Fibroblast of the aortic adventitia (primary cell): ENCODE measurements at regions not wholly inside any gene's neighbourhood (a gene's known extent, or its start where the extent isn't known, plus 50 kb on each side); places are given as distances from the start of the nearest gene placed in this dataset.

ENCODE experiments used
- DNase-seq: peaks from one replicate; pipeline ENCODE4 v3.0.0-alpha.2; 2010; ENCODE audit warnings: low read depth
- H3K4me3 ChIP-seq: 2 replicates; pipeline ENCODE4 v1.5.1; 2011; ENCODE audit warnings: low read depth, mild to moderate bottlenecking, control low read depth, low read length, moderate library complexity
- TF ChIP-seq, protein P1 (sequence below): IDR thresholded peaks from 2 replicates; pipeline ENCODE4 v1.5.1; 2011; ENCODE audit warnings: mild to moderate bottlenecking, low read length, control low read depth, inconsistent platforms; ENCODE audit not compliant: insufficient read depth

DNA sequence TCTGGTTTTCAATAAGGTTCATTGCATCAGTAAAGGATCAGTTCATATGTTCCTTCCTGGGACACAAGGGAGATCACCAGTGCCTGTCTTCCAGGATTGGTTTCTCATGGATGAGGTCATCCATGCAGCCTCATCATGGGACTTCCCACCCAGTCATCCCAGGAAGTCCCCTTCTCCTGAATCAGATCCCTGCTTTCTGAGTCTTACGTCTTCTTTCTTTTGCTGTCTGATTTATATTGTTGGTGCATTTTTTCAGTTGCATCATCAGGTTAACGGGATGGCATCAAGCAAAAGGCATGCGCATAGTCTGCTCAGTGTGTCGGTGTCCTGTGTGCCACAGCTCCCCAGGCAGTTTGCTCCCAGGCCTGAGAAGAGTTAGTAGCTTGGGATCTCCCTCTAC, 105.9 kb downstream of the SOX11 start:
- TF ChIP-seq, protein P1, sequence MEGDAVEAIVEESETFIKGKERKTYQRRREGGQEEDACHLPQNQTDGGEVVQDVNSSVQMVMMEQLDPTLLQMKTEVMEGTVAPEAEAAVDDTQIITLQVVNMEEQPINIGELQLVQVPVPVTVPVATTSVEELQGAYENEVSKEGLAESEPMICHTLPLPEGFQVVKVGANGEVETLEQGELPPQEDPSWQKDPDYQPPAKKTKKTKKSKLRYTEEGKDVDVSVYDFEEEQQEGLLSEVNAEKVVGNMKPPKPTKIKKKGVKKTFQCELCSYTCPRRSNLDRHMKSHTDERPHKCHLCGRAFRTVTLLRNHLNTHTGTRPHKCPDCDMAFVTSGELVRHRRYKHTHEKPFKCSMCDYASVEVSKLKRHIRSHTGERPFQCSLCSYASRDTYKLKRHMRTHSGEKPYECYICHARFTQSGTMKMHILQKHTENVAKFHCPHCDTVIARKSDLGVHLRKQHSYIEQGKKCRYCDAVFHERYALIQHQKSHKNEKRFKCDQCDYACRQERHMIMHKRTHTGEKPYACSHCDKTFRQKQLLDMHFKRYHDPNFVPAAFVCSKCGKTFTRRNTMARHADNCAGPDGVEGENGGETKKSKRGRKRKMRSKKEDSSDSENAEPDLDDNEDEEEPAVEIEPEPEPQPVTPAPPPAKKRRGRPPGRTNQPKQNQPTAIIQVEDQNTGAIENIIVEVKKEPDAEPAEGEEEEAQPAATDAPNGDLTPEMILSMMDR = no peak
- no peak overlapping the region for H3K4me3 ChIP-seq
- DNase-seq = no peak

DNA sequence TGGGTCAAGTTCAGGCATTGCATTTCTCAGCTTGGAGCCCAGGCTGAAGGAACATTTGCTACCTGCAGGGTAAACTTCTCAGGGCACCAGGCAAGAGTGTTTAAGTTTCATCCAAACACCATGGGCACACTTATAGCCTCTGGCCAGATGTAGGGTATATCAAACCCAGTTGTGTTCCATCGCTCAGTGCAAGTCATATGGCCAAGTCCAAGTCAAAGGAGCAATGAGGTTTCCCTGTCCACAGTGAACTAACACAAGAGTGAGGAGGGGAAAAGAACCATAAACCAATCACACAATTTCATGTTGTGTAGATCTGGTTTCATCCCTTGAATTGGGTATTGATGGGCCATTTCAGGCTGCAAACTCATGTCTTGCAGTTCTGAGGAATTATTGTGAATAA, 107.2 kb downstream of the SOX11 start:
- DNase-seq = no peak
- TF ChIP-seq, protein P1 = no peak
- H3K4me3 ChIP-seq = no peak overlapping the region

DNA sequence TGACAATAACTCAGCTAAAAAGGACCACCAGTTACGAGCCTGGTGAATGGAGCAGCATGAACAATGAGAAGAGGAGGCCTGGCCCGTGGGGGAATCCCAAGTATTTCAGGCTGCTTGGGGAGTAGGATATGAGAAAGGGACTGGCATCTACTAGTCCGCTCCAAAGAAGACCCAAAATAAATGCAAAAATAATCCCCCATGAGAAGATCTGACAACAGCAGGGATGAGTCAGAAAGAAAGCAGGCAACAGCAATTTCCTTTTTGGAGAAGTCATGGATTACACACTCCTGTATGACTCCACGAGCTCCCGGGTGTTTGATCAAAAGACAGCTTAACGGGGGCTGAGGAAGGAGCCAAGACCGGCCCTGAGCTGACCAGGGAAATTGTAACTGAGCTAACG, 111.4 kb downstream of the SOX11 start:
- no peak for DNase-seq
- no peak overlapping the region for H3K4me3 ChIP-seq
- TF ChIP-seq, protein P1 = no peak

DNA sequence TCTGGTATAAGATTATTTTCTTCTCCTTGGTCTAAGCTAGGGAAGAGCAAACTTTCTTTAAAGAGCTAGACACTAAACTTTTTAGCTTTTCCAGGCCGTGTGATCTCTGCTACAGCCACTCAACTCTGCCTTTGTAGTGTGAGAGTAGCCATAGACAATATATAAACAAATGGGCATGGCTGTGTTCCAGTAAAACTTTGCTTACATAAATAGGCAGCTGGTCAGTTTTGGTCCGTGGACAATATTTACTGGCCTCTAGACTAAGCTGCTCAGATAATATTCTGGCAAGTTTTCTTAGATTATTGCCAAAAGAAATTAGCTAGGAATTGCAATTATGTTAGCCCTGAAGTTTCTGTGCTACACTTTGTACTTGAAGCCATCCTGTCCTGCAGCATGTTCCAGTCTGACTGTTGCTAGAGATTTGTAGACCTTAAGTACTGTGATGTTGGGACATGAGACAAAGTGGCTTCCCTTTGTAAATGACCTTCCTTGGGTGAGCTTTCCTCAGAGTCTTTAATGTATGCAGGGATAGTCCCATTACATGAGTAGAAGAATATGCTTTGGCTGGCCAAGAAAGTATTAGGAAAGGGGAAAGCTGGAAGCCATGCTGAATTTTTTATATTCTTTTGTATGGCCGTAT, 126.9 kb downstream of the SOX11 start:
- TF ChIP-seq, protein P1 = no peak
- no peak overlapping the region for H3K4me3 ChIP-seq
- no peak for DNase-seq

DNA sequence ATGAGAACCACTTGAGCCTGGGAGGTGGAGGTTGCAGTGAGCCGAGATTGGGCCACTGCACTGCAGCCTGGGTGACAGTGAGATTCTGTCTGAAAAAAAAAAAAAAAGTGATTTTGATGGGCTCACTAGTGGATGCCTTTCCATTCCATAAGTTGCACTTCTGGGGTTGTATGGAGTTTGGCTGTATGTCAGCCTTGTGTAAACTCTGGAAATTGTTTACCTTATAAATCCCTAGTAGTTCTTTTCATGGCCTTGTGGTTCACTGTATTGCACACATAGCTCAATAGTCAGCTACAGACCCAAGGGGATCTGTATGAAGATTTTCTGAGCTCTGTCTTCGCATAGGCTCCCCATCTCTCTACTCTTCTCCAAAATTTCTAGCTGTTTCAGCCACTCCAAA, 131.9 kb downstream of the SOX11 start:
- TF ChIP-seq, protein P1 = no peak
- H3K4me3 ChIP-seq = no peak overlapping the region
- no peak for DNase-seq

DNA sequence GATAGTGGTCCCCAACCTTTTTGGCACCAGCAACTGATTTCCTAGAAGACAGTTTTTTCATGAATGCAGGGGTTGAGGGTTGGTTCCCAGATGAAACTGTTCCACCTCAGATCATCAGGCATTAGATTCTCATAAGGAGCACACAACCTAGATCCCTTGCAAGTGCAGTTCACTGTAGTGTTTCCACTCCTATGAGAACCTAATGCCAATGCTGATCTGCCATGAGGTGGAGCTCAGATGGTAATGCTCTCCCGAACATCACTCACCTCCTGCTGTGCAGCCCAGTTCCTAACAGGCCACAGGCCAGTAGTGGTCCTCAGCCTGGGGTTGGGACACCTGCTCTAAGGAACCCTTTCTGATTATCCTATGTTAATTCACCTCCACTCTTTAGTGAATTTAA, 133.5 kb downstream of the SOX11 start:
- H3K4me3 ChIP-seq = no peak overlapping the region
- TF ChIP-seq, protein P1 = no peak
- no peak for DNase-seq

DNA sequence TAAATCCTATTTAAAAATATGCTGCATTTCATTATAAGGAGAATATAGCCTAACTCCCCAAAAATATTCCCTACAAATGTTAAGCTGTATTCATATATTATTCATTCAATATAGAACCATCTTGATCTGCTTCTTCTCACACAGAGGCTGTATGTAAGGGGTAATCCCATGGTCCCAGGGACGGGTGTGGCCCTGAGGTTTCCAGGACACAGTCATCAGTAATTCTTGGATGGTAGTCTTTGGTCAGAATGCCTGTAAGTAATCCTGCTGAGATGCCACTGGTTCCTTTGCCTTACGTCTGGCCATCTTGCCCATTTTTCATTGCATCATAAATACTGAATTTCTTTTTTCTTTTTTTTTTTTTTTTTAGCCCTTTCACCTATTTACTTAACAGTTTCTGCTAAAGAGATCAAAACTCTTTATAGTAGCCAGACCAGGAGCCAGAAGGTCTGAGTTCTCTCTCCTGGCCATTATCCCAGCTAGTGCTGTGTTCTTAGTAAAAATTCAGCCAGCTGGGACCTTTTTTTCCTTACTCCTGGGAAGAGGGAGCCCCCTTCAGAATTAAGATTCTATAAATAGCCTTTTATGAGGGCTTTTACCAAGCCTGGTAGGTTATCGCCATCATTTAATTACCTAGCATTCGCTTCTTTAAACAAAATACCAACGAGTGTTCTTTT, 134.9 kb downstream of the SOX11 start:
- no peak overlapping the region for H3K4me3 ChIP-seq
- no peak for DNase-seq
- TF ChIP-seq, protein P1 = no peak
